ENCODE measurements at regions not wholly inside any gene's neighbourhood (a gene's known extent, or its start where the extent isn't known, plus 50 kb on each side); places are given as distances from the start of the nearest gene placed in this dataset.
A peak's percentile ranks its signal among the peaks of the same experiment; 100 is the strongest.

- H3K4me1 ChIP-seq (ENCODE audit: insufficient read depth, low read length), result no peaks in the 10 kb centered on the region
- H3K9ac ChIP-seq (ENCODE audit: low read depth, low read length), result no peak overlapping the region
- no peak overlapping the region for H3K27ac ChIP-seq (ENCODE audit: low read length)
- H3K4me3 ChIP-seq (ENCODE audit: low read length), result no peak overlapping the region
- H3K9me3 ChIP-seq (ENCODE audit: insufficient read depth, low read depth, low read length), result peaks cover 30% of the 10 kb centered on the region
- H3K27me3 ChIP-seq (ENCODE audit: insufficient read depth, low read length), result no peaks in the 10 kb centered on the region
- no peaks in the 10 kb centered on the region for H3K36me3 ChIP-seq (ENCODE audit: insufficient read depth, low read depth, low read length)
Measured at GRCh38 chr13:102993348-102993747, 72.9 kb downstream of the SLC10A2 start.

- Histone ChIP-seq H3K9ac (ENCODE audit: low read depth, low read length) (no peak overlapping the region), H3K4me1 (ENCODE audit: insufficient read depth, low read length) (no peaks in the 10 kb centered on the region), H3K27me3 (ENCODE audit: insufficient read depth, low read length) (no peaks in the 10 kb centered on the region), H3K27ac (ENCODE audit: low read length) (no peak overlapping the region), H3K9me3 (ENCODE audit: insufficient read depth, low read depth, low read length) (peaks cover 34% of the 10 kb centered on the region), H3K4me3 (ENCODE audit: low read length) (no peak overlapping the region), H3K36me3 (ENCODE audit: insufficient read depth, low read depth, low read length) (no peaks in the 10 kb centered on the region)
Measured at GRCh38 chr13:102984210-102984609, 82.0 kb downstream of the SLC10A2 start.

- Histone ChIP-seq H3K27ac (ENCODE audit: low read length) (no peak overlapping the region), H3K9me3 (ENCODE audit: insufficient read depth, low read depth, low read length) (peaks cover 30% of the 10 kb centered on the region), H3K9ac (ENCODE audit: low read depth, low read length) (no peak overlapping the region), H3K4me3 (ENCODE audit: low read length) (no peak overlapping the region), H3K36me3 (ENCODE audit: insufficient read depth, low read depth, low read length) (no peaks in the 10 kb centered on the region), H3K4me1 (ENCODE audit: insufficient read depth, low read length) (no peaks in the 10 kb centered on the region), H3K27me3 (ENCODE audit: insufficient read depth, low read length) (no peaks in the 10 kb centered on the region)
Measured at GRCh38 chr13:102983496-102983895, 82.7 kb downstream of the SLC10A2 start.

- H3K36me3 ChIP-seq (ENCODE audit: insufficient read depth, low read depth, low read length), result no peaks in the 10 kb centered on the region
- H3K27me3 ChIP-seq (ENCODE audit: insufficient read depth, low read length), result no peaks in the 10 kb centered on the region
- H3K9ac ChIP-seq (ENCODE audit: low read depth, low read length), result no peak overlapping the region
- no peaks in the 10 kb centered on the region for H3K4me1 ChIP-seq (ENCODE audit: insufficient read depth, low read length)
- H3K27ac ChIP-seq (ENCODE audit: low read length), result no peak overlapping the region
- 0 out of 2 replicates have a peak, but pooled peaks cover 1% of the 10 kb centered on the region for H3K9me3 ChIP-seq (ENCODE audit: insufficient read depth, low read depth, low read length)
- H3K4me3 ChIP-seq (ENCODE audit: low read length), result no peak overlapping the region
Measured at GRCh38 chr13:102980331-102980982, 85.8 kb downstream of the SLC10A2 start.

- Histone ChIP-seq H3K36me3 (ENCODE audit: insufficient read depth, low read depth, low read length) (no peaks in the 10 kb centered on the region), H3K4me1 (ENCODE audit: insufficient read depth, low read length) (peaks cover 5% of the 10 kb centered on the region; the same call in 1 of the 2 replicates), H3K9ac (ENCODE audit: low read depth, low read length) (no peak overlapping the region), H3K9me3 (ENCODE audit: insufficient read depth, low read depth, low read length) (no peaks in the 10 kb centered on the region), H3K27ac (ENCODE audit: low read length) (no peak overlapping the region), H3K27me3 (ENCODE audit: insufficient read depth, low read length) (no peaks in the 10 kb centered on the region), H3K4me3 (ENCODE audit: low read length) (no peak overlapping the region)
Measured at GRCh38 chr13:102978168-102978567, 88.0 kb downstream of the SLC10A2 start.

- H3K9ac ChIP-seq (ENCODE audit: low read depth, low read length), result no peak overlapping the region
- H3K27me3 ChIP-seq (ENCODE audit: insufficient read depth, low read length), result no peaks in the 10 kb centered on the region
- no peak overlapping the region for H3K27ac ChIP-seq (ENCODE audit: low read length)
- no peaks in the 10 kb centered on the region for H3K9me3 ChIP-seq (ENCODE audit: insufficient read depth, low read depth, low read length)
- H3K4me3 ChIP-seq (ENCODE audit: low read length), result no peak overlapping the region
- H3K36me3 ChIP-seq (ENCODE audit: insufficient read depth, low read depth, low read length), result no peaks in the 10 kb centered on the region
- H3K4me1 ChIP-seq (ENCODE audit: insufficient read depth, low read length), result peaks cover 5% of the 10 kb centered on the region; the same call in 1 of the 2 replicates
Measured at GRCh38 chr13:102977471-102977870, 88.7 kb downstream of the SLC10A2 start.

GRCh38 chr13:102974317-102975087, 91.7 kb downstream of the SLC10A2 start:
- Histone ChIP-seq H3K4me1 (ENCODE audit: insufficient read depth, low read length) (peaks cover 5% of the 10 kb centered on the region; the same call in 1 of the 2 replicates), H3K9ac (ENCODE audit: low read depth, low read length) (no peak overlapping the region), H3K9me3 (ENCODE audit: insufficient read depth, low read depth, low read length) (no peaks in the 10 kb centered on the region), H3K27ac (ENCODE audit: low read length) (peak overlapping the region; percentile 28), H3K36me3 (ENCODE audit: insufficient read depth, low read depth, low read length) (no peaks in the 10 kb centered on the region), H3K27me3 (ENCODE audit: insufficient read depth, low read length) (no peaks in the 10 kb centered on the region), H3K4me3 (ENCODE audit: low read length) (no peak overlapping the region)

- Histone ChIP-seq H3K27ac (ENCODE audit: low read length) (no peak overlapping the region), H3K9me3 (ENCODE audit: insufficient read depth, low read depth, low read length) (no peaks in the 10 kb centered on the region), H3K27me3 (ENCODE audit: insufficient read depth, low read length) (no peaks in the 10 kb centered on the region), H3K4me1 (ENCODE audit: insufficient read depth, low read length) (peaks cover 5% of the 10 kb centered on the region; the same call in 1 of the 2 replicates), H3K9ac (ENCODE audit: low read depth, low read length) (no peak overlapping the region), H3K4me3 (ENCODE audit: low read length) (no peak overlapping the region), H3K36me3 (ENCODE audit: insufficient read depth, low read depth, low read length) (no peaks in the 10 kb centered on the region)
Measured at GRCh38 chr13:102972191-102972590, 94.0 kb downstream of the SLC10A2 start.

- Histone ChIP-seq H3K9ac (ENCODE audit: low read depth, low read length) (no peak overlapping the region), H3K27ac (ENCODE audit: low read length) (no peak overlapping the region), H3K9me3 (ENCODE audit: insufficient read depth, low read depth, low read length) (no peaks in the 10 kb centered on the region), H3K36me3 (ENCODE audit: insufficient read depth, low read depth, low read length) (no peaks in the 10 kb centered on the region), H3K27me3 (ENCODE audit: insufficient read depth, low read length) (no peaks in the 10 kb centered on the region), H3K4me1 (ENCODE audit: insufficient read depth, low read length) (peaks cover 5% of the 10 kb centered on the region; the same call in 1 of the 2 replicates), H3K4me3 (ENCODE audit: low read length) (no peak overlapping the region)
Measured at GRCh38 chr13:102970542-102970941, 95.7 kb downstream of the SLC10A2 start.

GRCh38 chr13:102968572-102969228, 97.5 kb downstream of the SLC10A2 start:
- Histone ChIP-seq H3K4me1 (ENCODE audit: insufficient read depth, low read length) (no peaks in the 10 kb centered on the region), H3K9me3 (ENCODE audit: insufficient read depth, low read depth, low read length) (no peaks in the 10 kb centered on the region), H3K27me3 (ENCODE audit: insufficient read depth, low read length) (no peaks in the 10 kb centered on the region), H3K9ac (ENCODE audit: low read depth, low read length) (no peak overlapping the region), H3K4me3 (ENCODE audit: low read length) (no peak overlapping the region), H3K27ac (ENCODE audit: low read length) (no peak overlapping the region), H3K36me3 (ENCODE audit: insufficient read depth, low read depth, low read length) (no peaks in the 10 kb centered on the region)

GRCh38 chr13:102965802-102966201, 100.4 kb downstream of the SLC10A2 start:
- Histone ChIP-seq H3K9ac (ENCODE audit: low read depth, low read length) (no peak overlapping the region), H3K27me3 (ENCODE audit: insufficient read depth, low read length) (no peaks in the 10 kb centered on the region), H3K36me3 (ENCODE audit: insufficient read depth, low read depth, low read length) (no peaks in the 10 kb centered on the region), H3K9me3 (ENCODE audit: insufficient read depth, low read depth, low read length) (no peaks in the 10 kb centered on the region), H3K4me1 (ENCODE audit: insufficient read depth, low read length) (no peaks in the 10 kb centered on the region), H3K27ac (ENCODE audit: low read length) (no peak overlapping the region), H3K4me3 (ENCODE audit: low read length) (no peak overlapping the region)
